ENCODE measurements at regions not wholly inside any gene's neighbourhood (a gene's known extent, or its start where the extent isn't known, plus 50 kb on each side); places are given as distances from the start of the nearest gene placed in this dataset.
"Not testable (repeated sequence)": the region's sequence is repeated elsewhere in the genome, so short reads cannot be mapped to it uniquely, and the experiment has no call there.

GRCh38 chr13:75195495-75196146 lies 286.3 kb downstream of the TBC1D4 start:
- H3K4me1 ChIP-seq (ENCODE audit: insufficient read depth, low read length), result no peaks in the 10 kb centered on the region
- no peak overlapping the region for H3K4me3 ChIP-seq (ENCODE audit: low read length)
- no peaks in the 10 kb centered on the region for H3K27me3 ChIP-seq (ENCODE audit: insufficient read depth, low read length)
- H3K9me3 ChIP-seq (ENCODE audit: low read depth, low read length), result no peaks in the 10 kb centered on the region

- Histone ChIP-seq H3K4me1 (ENCODE audit: insufficient read depth, low read length) (no peaks in the 10 kb centered on the region), H3K4me3 (ENCODE audit: low read length) (no peak overlapping the region), H3K9me3 (ENCODE audit: low read depth, low read length) (no peaks in the 10 kb centered on the region), H3K27me3 (ENCODE audit: insufficient read depth, low read length) (no peaks in the 10 kb centered on the region)
These were observed 287.1 kb downstream of the TBC1D4 start for GRCh38 chr13:75194717-75195462.

DNA sequence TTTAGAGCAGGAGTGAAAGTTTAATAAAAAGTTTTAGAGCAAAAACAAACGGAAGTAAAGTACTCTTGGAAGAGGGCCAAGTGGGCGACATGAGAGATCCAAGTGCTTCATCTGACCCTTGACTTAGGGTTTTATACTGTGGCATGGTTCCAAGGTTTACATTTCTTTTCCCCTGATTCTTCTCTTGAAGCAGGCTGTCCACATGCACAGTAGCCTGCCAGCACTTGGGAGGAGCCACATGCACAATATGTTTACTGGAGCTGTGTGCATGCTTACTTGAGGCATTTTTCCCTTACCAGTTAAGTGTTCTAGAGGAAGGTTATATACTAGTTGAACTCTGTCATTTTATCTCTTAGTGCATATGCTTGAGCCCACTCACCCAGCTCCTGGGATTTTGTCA lies 295.6 kb downstream of the TBC1D4 start:
- H3K27me3 ChIP-seq (ENCODE audit: insufficient read depth, low read length), result no peaks in the 10 kb centered on the region

GRCh38 chr13:75181906-75182305 lies 300.1 kb downstream of the TBC1D4 start:
- Histone ChIP-seq H3K4me3 (ENCODE audit: low read length) (no peak overlapping the region), H3K27me3 (ENCODE audit: insufficient read depth, low read length) (no peaks in the 10 kb centered on the region), H3K9me3 (ENCODE audit: low read depth, low read length) (no peaks in the 10 kb centered on the region), H3K4me1 (ENCODE audit: insufficient read depth, low read length) (no peaks in the 10 kb centered on the region)

More for the DNA sequence above, 295.6 kb downstream of the TBC1D4 start:
- H3K4me1 ChIP-seq (ENCODE audit: insufficient read depth, low read length), result no peaks in the 10 kb centered on the region
- H3K4me3 ChIP-seq (ENCODE audit: low read length), result no peak overlapping the region
- no peaks in the 10 kb centered on the region for H3K9me3 ChIP-seq (ENCODE audit: low read depth, low read length)

- no peaks in the 10 kb centered on the region for H3K9me3 ChIP-seq (ENCODE audit: low read depth, low read length)
- no peaks in the 10 kb centered on the region for H3K4me1 ChIP-seq (ENCODE audit: insufficient read depth, low read length)
- H3K27me3 ChIP-seq (ENCODE audit: insufficient read depth, low read length), result no peaks in the 10 kb centered on the region
- no peak overlapping the region for H3K4me3 ChIP-seq (ENCODE audit: low read length)
These were observed 301.0 kb downstream of the TBC1D4 start for GRCh38 chr13:75180805-75181455.

- no peaks in the 10 kb centered on the region for H3K27me3 ChIP-seq (ENCODE audit: insufficient read depth, low read length)
- H3K9me3 ChIP-seq (ENCODE audit: low read depth, low read length), result no peaks in the 10 kb centered on the region
- H3K4me3 ChIP-seq (ENCODE audit: low read length), result no peak overlapping the region
- no peaks in the 10 kb centered on the region for H3K4me1 ChIP-seq (ENCODE audit: insufficient read depth, low read length)
These were observed 303.5 kb downstream of the TBC1D4 start for GRCh38 chr13:75178436-75178835.

- Histone ChIP-seq H3K27me3 (ENCODE audit: insufficient read depth, low read length) (no peaks in the 10 kb centered on the region), H3K4me1 (ENCODE audit: insufficient read depth, low read length) (no peaks in the 10 kb centered on the region), H3K9me3 (ENCODE audit: low read depth, low read length) (no peaks in the 10 kb centered on the region), H3K4me3 (ENCODE audit: low read length) (no peak overlapping the region)
These were observed 306.4 kb downstream of the TBC1D4 start for GRCh38 chr13:75175575-75175974.

DNA sequence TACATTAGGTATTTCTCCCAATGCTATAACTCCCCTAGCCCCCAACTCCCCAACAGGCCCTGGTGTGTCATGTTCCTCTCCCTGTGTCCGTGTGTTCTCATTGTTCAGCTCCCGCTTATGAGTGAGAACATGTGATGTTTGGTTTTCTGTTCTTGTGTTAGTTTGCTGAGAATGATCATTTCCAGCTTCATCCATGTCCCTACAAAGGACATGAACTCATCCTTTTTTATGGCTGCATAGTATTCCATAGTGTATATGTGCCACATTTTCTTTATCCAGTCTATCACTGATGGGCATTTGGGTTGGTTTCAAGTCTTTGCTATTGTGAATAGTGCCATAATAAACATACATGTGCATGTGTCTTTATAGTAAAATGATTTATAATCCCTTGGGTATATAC lies 306.9 kb downstream of the TBC1D4 start:
- not testable (repeated sequence) for H3K4me3 ChIP-seq (ENCODE audit: low read length); H3K27me3 ChIP-seq (ENCODE audit: insufficient read depth, low read length); H3K4me1 ChIP-seq (ENCODE audit: insufficient read depth, low read length); H3K9me3 ChIP-seq (ENCODE audit: low read depth, low read length)

GRCh38 chr13:75174481-75174880 lies 307.5 kb downstream of the TBC1D4 start:
- H3K27me3 ChIP-seq (ENCODE audit: insufficient read depth, low read length), result no peaks in the 10 kb centered on the region
- no peaks in the 10 kb centered on the region for H3K4me1 ChIP-seq (ENCODE audit: insufficient read depth, low read length)
- H3K9me3 ChIP-seq (ENCODE audit: low read depth, low read length), result no peaks in the 10 kb centered on the region
- no peak overlapping the region for H3K4me3 ChIP-seq (ENCODE audit: low read length)

- Histone ChIP-seq H3K27me3 (ENCODE audit: insufficient read depth, low read length) (no peaks in the 10 kb centered on the region), H3K4me3 (ENCODE audit: low read length) (no peak overlapping the region), H3K9me3 (ENCODE audit: low read depth, low read length) (no peaks in the 10 kb centered on the region), H3K4me1 (ENCODE audit: insufficient read depth, low read length) (no peaks in the 10 kb centered on the region)
These were observed 308.3 kb downstream of the TBC1D4 start for GRCh38 chr13:75173457-75174356.

DNA sequence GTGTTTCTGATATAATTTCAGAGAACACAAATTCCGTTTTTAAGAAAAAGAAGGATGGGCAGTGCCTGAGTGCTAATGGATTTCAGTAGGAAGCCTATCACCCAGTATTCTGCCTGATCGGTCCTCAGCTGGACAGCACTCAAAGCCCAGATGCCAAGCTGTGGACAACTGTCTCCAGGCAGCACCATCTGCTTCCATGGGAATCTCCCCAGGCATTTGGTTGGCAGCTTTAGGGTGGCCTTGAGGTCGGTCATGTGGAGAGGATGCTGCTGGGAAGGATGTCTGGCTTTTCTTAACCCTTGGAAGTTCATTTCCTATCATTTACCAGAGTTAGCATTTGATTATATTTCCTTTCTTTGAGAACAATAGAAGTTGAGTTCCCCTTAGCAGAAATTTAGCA lies 311.7 kb downstream of the TBC1D4 start:
- no peaks in the 10 kb centered on the region for H3K9me3 ChIP-seq (ENCODE audit: low read depth, low read length)
- H3K4me1 ChIP-seq (ENCODE audit: insufficient read depth, low read length), result no peaks in the 10 kb centered on the region
- no peak overlapping the region for H3K4me3 ChIP-seq (ENCODE audit: low read length)
- no peaks in the 10 kb centered on the region for H3K27me3 ChIP-seq (ENCODE audit: insufficient read depth, low read length)

DNA sequence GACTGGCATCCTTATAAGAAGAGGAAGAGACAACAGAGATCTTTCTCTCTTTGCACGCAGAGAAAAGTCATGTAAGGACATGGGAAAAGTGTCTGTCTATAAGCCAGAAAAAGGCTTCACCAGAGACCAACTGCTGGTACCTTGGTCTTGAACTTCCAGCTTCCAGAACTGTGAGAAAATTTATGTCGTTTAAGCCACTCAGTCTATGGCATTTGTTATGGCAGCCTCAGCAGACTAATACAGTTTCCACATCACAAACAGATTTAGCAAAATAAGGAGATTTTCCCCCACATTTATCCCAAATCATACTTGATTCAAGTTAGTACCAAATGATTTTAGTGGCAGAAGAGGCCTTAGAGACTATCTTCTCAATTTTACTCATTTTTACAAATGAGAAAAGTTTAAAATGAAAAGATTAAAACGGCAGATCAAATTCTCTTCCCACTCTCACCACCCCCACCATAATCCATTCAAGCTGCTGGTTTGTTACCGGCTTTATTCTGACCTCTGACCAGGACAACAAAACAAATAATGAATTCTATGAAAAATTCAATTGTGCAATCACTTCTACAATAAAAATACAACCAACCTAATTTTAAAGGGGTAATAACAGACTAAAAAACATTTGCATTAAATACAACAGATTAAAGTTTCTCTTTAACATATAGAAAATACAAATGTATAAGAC lies 316.3 kb downstream of the TBC1D4 start:
- no peaks in the 10 kb centered on the region for H3K4me1 ChIP-seq (ENCODE audit: insufficient read depth, low read length)
- no peaks in the 10 kb centered on the region for H3K27me3 ChIP-seq (ENCODE audit: insufficient read depth, low read length)
- H3K9me3 ChIP-seq (ENCODE audit: low read depth, low read length), result no peaks in the 10 kb centered on the region
- H3K4me3 ChIP-seq (ENCODE audit: low read length), result no peak overlapping the region

- H3K4me3 ChIP-seq (ENCODE audit: low read length), result no peak overlapping the region
- H3K9me3 ChIP-seq (ENCODE audit: low read depth, low read length), result no peaks in the 10 kb centered on the region
- H3K27me3 ChIP-seq (ENCODE audit: insufficient read depth, low read length), result no peaks in the 10 kb centered on the region
- H3K4me1 ChIP-seq (ENCODE audit: insufficient read depth, low read length), result no peaks in the 10 kb centered on the region
These were observed 320.2 kb downstream of the TBC1D4 start for GRCh38 chr13:75161804-75162203.

GRCh38 chr13:75160984-75161383 lies 321.0 kb downstream of the TBC1D4 start:
- no peaks in the 10 kb centered on the region for H3K9me3 ChIP-seq (ENCODE audit: low read depth, low read length)
- H3K27me3 ChIP-seq (ENCODE audit: insufficient read depth, low read length), result no peaks in the 10 kb centered on the region
- no peaks in the 10 kb centered on the region for H3K4me1 ChIP-seq (ENCODE audit: insufficient read depth, low read length)
- H3K4me3 ChIP-seq (ENCODE audit: low read length), result no peak overlapping the region
